ENCODE measurements at regions not wholly inside any gene's neighbourhood (a gene's known extent, or its start where the extent isn't known, plus 50 kb on each side); places are given as distances from the start of the nearest gene placed in this dataset.

GRCh38 chr20:52268184-52268749 is 76.7 kb upstream of the ZFP64 start:
- no peaks in the 10 kb centered on the region for H3K36me3 ChIP-seq (replicated peaks; ENCODE audit: insufficient read depth, low read length)
- no peak overlapping the region for H3K9ac ChIP-seq (ENCODE audit: low read length)
- TF ChIP-seq EZH2 (optimal IDR thresholded peaks at IDR 0.05; ENCODE audit: low read depth, low read length) (no peak), EZH2phosphoT487 (IDR thresholded peaks at IDR 0.05; ENCODE audit: low read length) (no peak), CTCF (IDR thresholded peaks at IDR 0.05; ENCODE audit: low read length) (no peak)
- no peaks in the 10 kb centered on the region for H3K27me3 ChIP-seq (replicated peaks; ENCODE audit: insufficient read depth, low read length)
- H4K20me1 ChIP-seq (ENCODE audit: insufficient read depth, low read length), result no peaks in the 10 kb centered on the region
- H3F3A ChIP-seq (ENCODE audit: insufficient read depth, low read length), result no peaks in the 10 kb centered on the region
- H3K4me2 ChIP-seq (ENCODE audit: low read depth, low read length), result no peak overlapping the region
- no peaks in the 10 kb centered on the region for H3K9me3 ChIP-seq (replicated peaks; ENCODE audit: insufficient read depth, low read length)
- H3K27ac ChIP-seq (ENCODE audit: low read length), result no peak overlapping the region
- no peak overlapping the region for H2AFZ ChIP-seq (ENCODE audit: low read length)
- DNase-seq, result no peak
- no peaks in the 10 kb centered on the region for H3K4me1 ChIP-seq (ENCODE audit: low read length)
- no peak overlapping the region for H3K4me3 ChIP-seq (ENCODE audit: low read length)
- H3K9me2 ChIP-seq (replicated peaks; ENCODE audit: insufficient read depth, low read length), result no peaks in the 10 kb centered on the region
- H3K79me2 ChIP-seq (ENCODE audit: low read length), result no peaks in the 10 kb centered on the region

- no peaks in the 10 kb centered on the region for H3K9me2 ChIP-seq (replicated peaks; ENCODE audit: insufficient read depth, low read length)
- no peak overlapping the region for H3K27ac ChIP-seq (ENCODE audit: low read length)
- no peaks in the 10 kb centered on the region for H3K27me3 ChIP-seq (replicated peaks; ENCODE audit: insufficient read depth, low read length)
- no peaks in the 10 kb centered on the region for H3K4me1 ChIP-seq (ENCODE audit: low read length)
- no peaks in the 10 kb centered on the region for H3K9me3 ChIP-seq (replicated peaks; ENCODE audit: insufficient read depth, low read length)
- no peak overlapping the region for H3K4me3 ChIP-seq (ENCODE audit: low read length)
- TF ChIP-seq EZH2phosphoT487 (IDR thresholded peaks at IDR 0.05; ENCODE audit: low read length) (no peak), CTCF (IDR thresholded peaks at IDR 0.05; ENCODE audit: low read length) (no peak), EZH2 (optimal IDR thresholded peaks at IDR 0.05; ENCODE audit: low read depth, low read length) (no peak)
- no peaks in the 10 kb centered on the region for H3K79me2 ChIP-seq (ENCODE audit: low read length)
- H4K20me1 ChIP-seq (ENCODE audit: insufficient read depth, low read length), result no peaks in the 10 kb centered on the region
- H3K4me2 ChIP-seq (ENCODE audit: low read depth, low read length), result no peak overlapping the region
- H3F3A ChIP-seq (ENCODE audit: insufficient read depth, low read length), result no peaks in the 10 kb centered on the region
- DNase-seq, result no peak
- no peaks in the 10 kb centered on the region for H3K36me3 ChIP-seq (replicated peaks; ENCODE audit: insufficient read depth, low read length)
- no peak overlapping the region for H3K9ac ChIP-seq (ENCODE audit: low read length)
- no peak overlapping the region for H2AFZ ChIP-seq (ENCODE audit: low read length)
Observed at GRCh38 chr20:52267418-52267817, 75.8 kb upstream of the ZFP64 start.

- Histone ChIP-seq H2AFZ (ENCODE audit: low read length) (no peak overlapping the region), H3F3A (ENCODE audit: insufficient read depth, low read length) (no peaks in the 10 kb centered on the region), H3K9ac (ENCODE audit: low read length) (no peak overlapping the region), H3K9me2 (replicated peaks; ENCODE audit: insufficient read depth, low read length) (no peaks in the 10 kb centered on the region), H3K36me3 (replicated peaks; ENCODE audit: insufficient read depth, low read length) (no peaks in the 10 kb centered on the region), H3K4me1 (ENCODE audit: low read length) (no peaks in the 10 kb centered on the region), H3K27ac (ENCODE audit: low read length) (no peak overlapping the region), H4K20me1 (ENCODE audit: insufficient read depth, low read length) (no peaks in the 10 kb centered on the region), H3K4me2 (ENCODE audit: low read depth, low read length) (no peak overlapping the region), H3K9me3 (replicated peaks; ENCODE audit: insufficient read depth, low read length) (no peaks in the 10 kb centered on the region), H3K4me3 (ENCODE audit: low read length) (no peak overlapping the region), H3K79me2 (ENCODE audit: low read length) (no peaks in the 10 kb centered on the region), H3K27me3 (replicated peaks; ENCODE audit: insufficient read depth, low read length) (no peaks in the 10 kb centered on the region)
- TF ChIP-seq EZH2phosphoT487 (IDR thresholded peaks at IDR 0.05; ENCODE audit: low read length) (no peak), EZH2 (optimal IDR thresholded peaks at IDR 0.05; ENCODE audit: low read depth, low read length) (no peak), CTCF (IDR thresholded peaks at IDR 0.05; ENCODE audit: low read length) (no peak)
- DNase-seq, result no peak
Observed at GRCh38 chr20:52263757-52264156, 72.2 kb upstream of the ZFP64 start.

All from MM.1S (cell line).